Peyer's patch (tissue), 4 donors: ENCODE measurements at regions not wholly inside any gene's neighbourhood (a gene's known extent, or its start where the extent isn't known, plus 50 kb on each side); places are given as distances from the start of the nearest gene placed in this dataset.

ENCODE experiments used
- DNase-seq, 3 donors: peaks; one replicate each; pipeline ENCODE4 v3.0.0-alpha.2; 2017 to 2019
- H3K27ac ChIP-seq, 4 donors: fragments of 200-600 bp; sonication (generic); one replicate each; pipeline ENCODE4 v1.5.1; 2016 to 2019
- H3K27me3 ChIP-seq, 2 donors: fragments of 200-600 bp; sonication (generic); one replicate each; pipeline ENCODE4 v1.5.1; 2019
- H3K36me3 ChIP-seq, 3 donors: fragments of 200-600 bp; sonication (generic); one replicate each; pipeline ENCODE4 v1.5.1; 2016 to 2019
- H3K4me1 ChIP-seq, 4 donors: fragments of 200-600 bp; sonication (generic); one replicate each; pipeline ENCODE4 v1.5.1; 2016 to 2019
- H3K4me3 ChIP-seq, 4 donors: fragments of 200-600 bp; sonication (generic); 1 replicate in 3 of 4; 2 replicates in 1 of 4; pipeline ENCODE4 v1.5.1; 2016 to 2019; ENCODE audit warnings: mild to moderate bottlenecking in 1 of 4
- H3K9me3 ChIP-seq, 4 donors: fragments of 200-600 bp; sonication (generic); one replicate each; pipeline ENCODE4 v1.5.1; 2016 to 2019; ENCODE audit warnings: mild to moderate bottlenecking in 1 of 4
- CTCF ChIP-seq, 6 experiments: fragments of 450-650 bp in 4 of 6; fragments of 200-600 bp in 2 of 6; sonication (generic) in 1 of 6; IDR thresholded peaks; one replicate each; pipeline ENCODE4 v1.5.1; 2017 to 2019; ENCODE audit warnings: antibody characterized with exemption in 6 of 6, mild to moderate bottlenecking in 3 of 6, moderate library complexity in 1 of 6
- POLR2A ChIP-seq, 2 donors: fragments of 450-650 bp; IDR thresholded peaks; one replicate each; pipeline ENCODE4 v1.5.1; 2017; ENCODE audit warnings: antibody characterized with exemption in 2 of 2, mild to moderate bottlenecking in 2 of 2, moderate library complexity in 2 of 2

DNA sequence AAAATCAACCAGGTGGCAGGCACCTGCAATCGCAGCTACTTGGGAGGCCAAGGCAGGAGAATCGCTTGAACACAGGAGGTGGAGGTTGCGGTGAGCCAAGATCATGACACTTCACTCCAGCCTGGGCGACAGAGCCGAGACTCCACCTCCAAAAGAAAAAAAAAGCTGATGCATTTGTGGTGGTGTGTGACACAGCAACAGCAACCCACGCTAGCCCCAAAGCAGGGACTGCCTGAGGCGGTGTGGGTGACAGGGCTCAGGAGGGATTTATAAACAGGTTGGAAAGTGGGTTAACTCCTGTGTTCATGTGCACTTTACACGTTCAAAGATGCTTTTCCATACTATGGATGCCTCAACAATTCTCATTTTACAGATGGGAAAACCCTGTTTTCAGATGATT lies 395.9 kb upstream of the PODXL start:
- H3K36me3 ChIP-seq, result no peaks in the 10 kb centered on the region
- no peak overlapping the region for H3K4me3 ChIP-seq
- peaks cover 0 to 16% (median 0%) of the 10 kb centered on the region in 4 donors for H3K4me1 ChIP-seq
- H3K27me3 ChIP-seq, result no peaks in the 10 kb centered on the region
- H3K27ac ChIP-seq, result no peak overlapping the region
- no peaks in the 10 kb centered on the region for H3K9me3 ChIP-seq
- DNase-seq, result no peak
- TF ChIP-seq CTCF (IDR thresholded peaks at IDR 0.05) (no peak), POLR2A (IDR thresholded peaks at IDR 0.05) (no peak)

GRCh38 chr7:131950758-131951157 lies 394.3 kb upstream of the PODXL start:
- Histone ChIP-seq H3K4me3 (no peak overlapping the region), H3K27ac (no peak overlapping the region), H3K9me3 (no peaks in the 10 kb centered on the region), H3K36me3 (no peaks in the 10 kb centered on the region), H3K4me1 (peaks cover 0 to 22% (median 0%) of the 10 kb centered on the region in 4 donors), H3K27me3 (no peaks in the 10 kb centered on the region)
- no peak for DNase-seq
- TF ChIP-seq POLR2A (IDR thresholded peaks at IDR 0.05), result no peak
- no peak for TF ChIP-seq CTCF (IDR thresholded peaks at IDR 0.05)

DNA sequence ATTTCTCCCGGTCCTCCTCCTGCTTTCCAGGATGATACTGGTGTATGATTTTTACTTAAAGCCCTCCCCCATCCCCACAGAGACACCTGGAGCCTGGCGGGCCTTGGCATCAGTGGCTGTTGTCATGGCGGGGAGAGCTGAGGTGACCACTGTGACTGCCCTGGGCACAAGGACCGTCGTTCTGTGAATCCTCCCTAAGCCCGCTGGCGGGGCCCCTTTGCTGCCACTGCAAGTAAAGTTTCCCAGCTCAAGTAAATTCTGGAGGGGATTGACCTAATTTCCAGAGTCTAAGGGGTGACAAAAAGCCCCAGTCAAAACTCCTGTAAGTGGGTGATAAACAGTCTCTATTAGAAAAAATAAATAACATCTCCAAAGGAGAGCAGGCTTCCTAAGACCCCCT lies 393.2 kb upstream of the PODXL start:
- TF ChIP-seq CTCF (IDR thresholded peaks at IDR 0.05) (no peak), POLR2A (IDR thresholded peaks at IDR 0.05) (no peak)
- Histone ChIP-seq H3K36me3 (no peaks in the 10 kb centered on the region), H3K27ac (no peak overlapping the region), H3K4me1 (peaks cover 0 to 28% (median 0%) of the 10 kb centered on the region in 4 donors), H3K27me3 (no peaks in the 10 kb centered on the region), H3K4me3 (no peak overlapping the region), H3K9me3 (no peaks in the 10 kb centered on the region)
- DNase-seq, result no peak

DNA sequence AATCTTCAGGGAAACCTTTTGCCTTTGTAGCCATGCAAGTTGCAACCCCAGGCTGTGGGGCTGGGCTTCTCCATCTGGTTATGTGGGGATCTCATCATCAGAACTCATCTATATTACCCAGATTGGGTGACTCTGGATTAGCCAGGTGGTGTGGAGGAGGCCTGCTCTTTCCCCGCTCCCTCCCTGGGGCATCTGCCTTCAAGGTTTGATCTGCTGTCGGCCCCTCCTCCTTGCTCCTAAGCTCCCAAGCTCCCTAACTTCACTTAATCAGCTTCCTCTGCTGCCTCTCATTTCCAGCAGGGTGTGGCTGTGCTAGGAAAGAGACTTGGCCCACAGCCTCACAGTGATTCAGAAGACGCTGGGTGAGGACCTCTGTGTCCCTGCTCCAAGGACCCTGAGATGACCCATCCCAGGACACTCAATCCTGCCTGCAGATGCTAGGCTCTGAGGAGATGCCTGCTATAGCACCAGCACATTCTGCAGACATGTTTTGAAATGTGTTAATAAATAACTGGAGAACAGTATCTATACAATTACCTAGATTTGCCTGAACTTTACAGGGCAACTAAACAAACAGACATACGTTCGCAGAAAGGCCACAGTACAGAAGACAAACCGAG lies 392.1 kb upstream of the PODXL start:
- Histone ChIP-seq H3K27me3 (no peaks in the 10 kb centered on the region), H3K4me1 (peaks cover 0 to 28% (median 0%) of the 10 kb centered on the region in 4 donors), H3K27ac (peak overlapping the region in 2 of 4 donors; percentile 30 to 34), H3K9me3 (no peaks in the 10 kb centered on the region), H3K4me3 (no peak overlapping the region), H3K36me3 (no peaks in the 10 kb centered on the region)
- peak in 2 of 3 donors; percentile 69 to 72 for DNase-seq
- TF ChIP-seq CTCF (IDR thresholded peaks at IDR 0.05), result peak in 1 of 6 experiments; percentile 4
- no peak for TF ChIP-seq POLR2A (IDR thresholded peaks at IDR 0.05)

GRCh38 chr7:131947661-131948060 lies 391.2 kb upstream of the PODXL start:
- Histone ChIP-seq H3K9me3 (no peaks in the 10 kb centered on the region), H3K4me3 (no peak overlapping the region), H3K4me1 (peaks cover 0 to 28% (median 0%) of the 10 kb centered on the region in 4 donors), H3K27ac (no peak overlapping the region), H3K27me3 (no peaks in the 10 kb centered on the region), H3K36me3 (no peaks in the 10 kb centered on the region)
- no peak for DNase-seq
- TF ChIP-seq CTCF (IDR thresholded peaks at IDR 0.05) (no peak), POLR2A (IDR thresholded peaks at IDR 0.05) (no peak)
